Subcutaneous abdominal adipose tissue (tissue), 5 donors: ENCODE measurements at regions not wholly inside any gene's neighbourhood (a gene's known extent, or its start where the extent isn't known, plus 50 kb on each side); places are given as distances from the start of the nearest gene placed in this dataset.

Source experiments
- H3K27ac ChIP-seq: one replicate; pipeline ENCODE4 v1.7.0; 2013; ENCODE audit warnings: low read depth, mild to moderate bottlenecking, inconsistent platforms, low read length, moderate library complexity
- H3K27me3 ChIP-seq, 5 donors: one replicate each; pipeline ENCODE4 v1.7.0; 2013; ENCODE audit warnings: low read length in 5 of 5, inconsistent platforms in 1 of 5; ENCODE audit not compliant: control insufficient read depth in 5 of 5, insufficient read depth in 4 of 5
- H3K36me3 ChIP-seq, 5 donors: one replicate each; pipeline ENCODE4 v1.7.0; 2013; ENCODE audit warnings: low read length in 5 of 5; ENCODE audit not compliant: control insufficient read depth in 5 of 5, insufficient read depth in 5 of 5
- H3K4me1 ChIP-seq, 5 donors: one replicate each; pipeline ENCODE4 v1.7.0; 2013; ENCODE audit warnings: low read length in 5 of 5, mild to moderate bottlenecking in 3 of 5, moderate library complexity in 1 of 5; ENCODE audit not compliant: control insufficient read depth in 5 of 5, insufficient read depth in 5 of 5
- H3K4me3 ChIP-seq, 5 donors: one replicate each; pipeline ENCODE4 v1.7.0; 2013; ENCODE audit warnings: low read length in 5 of 5, low read depth in 1 of 5
- H3K9ac ChIP-seq, 5 donors: one replicate each; pipeline ENCODE4 v1.7.0; 2013; ENCODE audit warnings: low read length in 5 of 5, mild to moderate bottlenecking in 4 of 5, moderate library complexity in 3 of 5
- H3K9me3 ChIP-seq, 5 donors: one replicate each; pipeline ENCODE4 v1.7.0; 2013; ENCODE audit warnings: low read length in 5 of 5; ENCODE audit not compliant: control insufficient read depth in 5 of 5
- donor health status: healthy.
- donor health status: healthy.
- donor health status: healthy.
- donor health status: healthy.
- donor health status: healthy.

- H3K9ac ChIP-seq, result no peak overlapping the region
- H3K36me3 ChIP-seq, result no peaks in the 10 kb centered on the region
- H3K9me3 ChIP-seq, result no peaks in the 10 kb centered on the region
- H3K4me1 ChIP-seq, result no peaks in the 10 kb centered on the region
- no peaks in the 10 kb centered on the region for H3K27me3 ChIP-seq
- no peak overlapping the region for H3K4me3 ChIP-seq
- H3K27ac ChIP-seq, result no peak overlapping the region
These were observed 346.5 kb upstream of the PROX1 start for GRCh38 chr1:213641312-213641711.

GRCh38 chr1:213643360-213643759 lies 344.4 kb upstream of the PROX1 start:
- no peaks in the 10 kb centered on the region for H3K36me3 ChIP-seq
- H3K9ac ChIP-seq, result no peak overlapping the region
- no peaks in the 10 kb centered on the region for H3K9me3 ChIP-seq
- H3K27ac ChIP-seq, result no peak overlapping the region
- no peaks in the 10 kb centered on the region for H3K4me1 ChIP-seq
- peaks cover 0 to under 1% (median 0%) of the 10 kb centered on the region in 5 donors for H3K27me3 ChIP-seq
- H3K4me3 ChIP-seq, result no peak overlapping the region

GRCh38 chr1:213647864-213648650 lies 339.7 kb upstream of the PROX1 start:
- no peak overlapping the region for H3K27ac ChIP-seq
- H3K4me1 ChIP-seq, result no peaks in the 10 kb centered on the region
- H3K9ac ChIP-seq, result no peak overlapping the region
- peaks cover 0 to 7% (median 0%) of the 10 kb centered on the region in 5 donors for H3K27me3 ChIP-seq
- no peaks in the 10 kb centered on the region for H3K36me3 ChIP-seq
- H3K9me3 ChIP-seq, result peaks cover 0 to 3% (median 0%) of the 10 kb centered on the region in 5 donors
- H3K4me3 ChIP-seq, result no peak overlapping the region

GRCh38 chr1:213649373-213649772 lies 338.4 kb upstream of the PROX1 start:
- Histone ChIP-seq H3K36me3 (no peaks in the 10 kb centered on the region), H3K9me3 (peaks cover 0 to 3% (median 0%) of the 10 kb centered on the region in 5 donors), H3K27ac (no peak overlapping the region)

GRCh38 chr1:213650603-213651002 lies 337.2 kb upstream of the PROX1 start:
- Histone ChIP-seq H3K27me3 (peaks cover 0 to 7% (median 0%) of the 10 kb centered on the region in 5 donors), H3K9ac (no peak overlapping the region), H3K36me3 (no peaks in the 10 kb centered on the region), H3K4me1 (no peaks in the 10 kb centered on the region), H3K4me3 (no peak overlapping the region), H3K27ac (no peak overlapping the region), H3K9me3 (peaks cover 0 to 3% (median 0%) of the 10 kb centered on the region in 5 donors)

More at GRCh38 chr1:213649373-213649772, 338.4 kb upstream of the PROX1 start:
- Histone ChIP-seq H3K4me1 (no peaks in the 10 kb centered on the region), H3K9ac (no peak overlapping the region), H3K4me3 (no peak overlapping the region), H3K27me3 (peaks cover 0 to 7% (median 0%) of the 10 kb centered on the region in 5 donors)

GRCh38 chr1:213651077-213651476 lies 336.7 kb upstream of the PROX1 start:
- H3K27ac ChIP-seq, result no peak overlapping the region
- H3K36me3 ChIP-seq, result no peaks in the 10 kb centered on the region
- no peak overlapping the region for H3K4me3 ChIP-seq
- H3K9ac ChIP-seq, result no peak overlapping the region
- peaks cover 0 to 3% (median 0%) of the 10 kb centered on the region in 5 donors for H3K9me3 ChIP-seq
- peaks cover 0 to 7% (median 0%) of the 10 kb centered on the region in 5 donors for H3K27me3 ChIP-seq
- no peaks in the 10 kb centered on the region for H3K4me1 ChIP-seq

- H3K9me3 ChIP-seq, result peaks cover 0 to 3% (median 0%) of the 10 kb centered on the region in 5 donors
- no peak overlapping the region for H3K4me3 ChIP-seq
- H3K27me3 ChIP-seq, result peaks cover 0 to 7% (median 0%) of the 10 kb centered on the region in 5 donors
- no peak overlapping the region for H3K9ac ChIP-seq
- no peaks in the 10 kb centered on the region for H3K4me1 ChIP-seq
- no peak overlapping the region for H3K27ac ChIP-seq
- H3K36me3 ChIP-seq, result no peaks in the 10 kb centered on the region
These were observed 335.7 kb upstream of the PROX1 start for GRCh38 chr1:213652109-213652508.

GRCh38 chr1:213656039-213656438 lies 331.7 kb upstream of the PROX1 start:
- Histone ChIP-seq H3K9ac (no peak overlapping the region), H3K9me3 (no peaks in the 10 kb centered on the region), H3K4me1 (no peaks in the 10 kb centered on the region), H3K36me3 (no peaks in the 10 kb centered on the region), H3K4me3 (no peak overlapping the region), H3K27ac (no peak overlapping the region), H3K27me3 (peaks cover 0 to under 1% (median 0%) of the 10 kb centered on the region in 5 donors)

- H3K27me3 ChIP-seq, result peaks cover 0 to 3% (median 0%) of the 10 kb centered on the region in 5 donors
- no peaks in the 10 kb centered on the region for H3K9me3 ChIP-seq
- H3K27ac ChIP-seq, result no peak overlapping the region
- H3K36me3 ChIP-seq, result no peaks in the 10 kb centered on the region
- H3K9ac ChIP-seq, result no peak overlapping the region
- no peaks in the 10 kb centered on the region for H3K4me1 ChIP-seq
- no peak overlapping the region for H3K4me3 ChIP-seq
These were observed 331.3 kb upstream of the PROX1 start for GRCh38 chr1:213656503-213656902.

GRCh38 chr1:213657013-213657412 lies 330.8 kb upstream of the PROX1 start:
- Histone ChIP-seq H3K27ac (no peak overlapping the region), H3K27me3 (peaks cover 0 to 3% (median 0%) of the 10 kb centered on the region in 5 donors), H3K4me1 (no peaks in the 10 kb centered on the region), H3K36me3 (no peaks in the 10 kb centered on the region), H3K9me3 (no peaks in the 10 kb centered on the region), H3K4me3 (no peak overlapping the region), H3K9ac (no peak overlapping the region)
